Kidney (tissue), 13 donors: ENCODE measurements at regions not wholly inside any gene's neighbourhood (a gene's known extent, or its start where the extent isn't known, plus 50 kb on each side); places are given as distances from the start of the nearest gene placed in this dataset.

Source experiments
- DNase-seq, 5 donors: peaks; one replicate each; pipeline ENCODE4 v3.0.0-alpha.2; 2013 to 2020
- FAIRE-seq: peaks from 2 replicates; lab custom pipeline; 2012; peaks lifted over from hg19 to GRCh38; lab: Jason Lieb, UNC
- H3K27ac ChIP-seq, 2 donors: one replicate each; pipeline ENCODE4 v1.7.0; 2013; ENCODE audit warnings: low read depth in 2 of 2, low read length in 2 of 2, inconsistent platforms in 1 of 2
- H3K27me3 ChIP-seq: one replicate; pipeline ENCODE4 v1.7.1; 2013; ENCODE audit warnings: low read length, inconsistent platforms; ENCODE audit not compliant: control insufficient read depth, insufficient read depth
- H3K36me3 ChIP-seq, 3 donors: one replicate each; pipeline versions ENCODE4 v1.7.0 to v1.7.1; 2013; ENCODE audit warnings: low read length in 3 of 3, control low read depth in 1 of 3, inconsistent platforms in 1 of 3; ENCODE audit not compliant: insufficient read depth in 3 of 3, control insufficient read depth in 2 of 3
- H3K4me1 ChIP-seq, 3 donors: one replicate each; pipeline versions ENCODE4 v1.7.0 to v1.7.1; 2013; ENCODE audit warnings: low read length in 3 of 3, inconsistent platforms in 1 of 3, low read depth in 1 of 3; ENCODE audit not compliant: control insufficient read depth in 2 of 3, insufficient read depth in 2 of 3
- H3K4me3 ChIP-seq, 3 donors: one replicate each; pipeline versions ENCODE4 v1.7.0 to v1.8.1; 2013; ENCODE audit warnings: low read length in 3 of 3, control low read depth in 1 of 3, inconsistent platforms in 1 of 3
- H3K9ac ChIP-seq, 3 donors: one replicate each; pipeline versions ENCODE4 v1.7.0 to v1.7.1; 2013; ENCODE audit warnings: low read length in 3 of 3, control low read depth in 1 of 3, inconsistent platforms in 1 of 3
- H3K9me3 ChIP-seq, 3 donors: one replicate each; pipeline versions ENCODE4 v1.7.0 to v1.7.1; 2013; ENCODE audit warnings: low read length in 3 of 3, control low read depth in 1 of 3, inconsistent platforms in 1 of 3; ENCODE audit not compliant: control insufficient read depth in 2 of 3, insufficient read depth in 1 of 3
- intact Hi-C: fragments of 100-400 bp; cut with DNase I; formaldehyde crosslinking; loops from one replicate; pipeline ENCODE4 v1.11.1; 2022
- TF ChIP-seq, protein P1 (sequence below): IDR thresholded peaks from 3 replicates; pipeline ENCODE4 v1.5.1; 2012; ENCODE audit warnings: mild to moderate bottlenecking, moderate library complexity, borderline replicate concordance; ENCODE audit not compliant: insufficient read depth; ENCODE audit errors: extremely low read depth
- donor health status: control.
- donor health status: control.
- donor health status: control.
- donor health status: control.
- donor health status: control.
- donor health status: DM: yes; HTN: yes; CAD: no.
- donor health status: Normal renal cell carcinoma (clear cell type).

DNA sequence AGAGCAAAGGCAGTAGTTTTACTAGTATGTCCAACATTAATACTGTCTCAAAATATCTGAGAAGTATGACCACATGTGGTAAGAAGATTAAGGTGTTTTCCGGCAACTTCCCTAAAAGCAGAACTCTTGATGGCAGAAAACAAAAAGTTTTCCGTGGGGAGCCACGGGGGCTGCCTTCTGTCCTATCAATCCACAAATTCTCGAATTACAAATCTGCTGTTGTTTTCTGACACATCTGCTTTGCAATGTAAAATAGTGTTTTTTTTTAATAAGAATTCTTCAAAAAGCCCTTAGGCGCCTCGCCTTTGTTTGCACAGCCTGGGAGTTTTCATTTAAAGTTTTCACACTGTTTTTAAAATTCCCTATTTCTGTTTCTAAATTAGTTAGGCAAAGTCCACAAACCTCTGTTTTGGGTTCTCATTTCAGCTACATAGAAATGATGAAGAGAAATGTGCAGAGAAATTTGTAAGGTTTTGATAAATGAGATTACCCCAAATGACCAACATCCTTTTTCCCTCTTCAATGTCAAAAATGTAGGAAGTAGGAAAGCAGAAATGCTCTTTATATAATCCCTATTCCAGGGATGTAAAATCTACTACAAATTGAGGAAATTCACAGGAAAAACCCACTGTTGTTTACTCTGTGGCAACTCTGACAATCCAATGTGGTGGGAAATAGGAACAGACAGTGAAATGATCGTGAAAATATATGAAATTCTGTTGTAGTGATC lies 385.8 kb downstream of the ZEB2 start:
- no peaks in the 10 kb centered on the region for H3K36me3 ChIP-seq
- H3K4me1 ChIP-seq = no peaks in the 10 kb centered on the region
- intact Hi-C loops = no loop called here
- no peaks in the 10 kb centered on the region for H3K27me3 ChIP-seq
- no peak for FAIRE-seq
- no peak overlapping the region for H3K9ac ChIP-seq
- H3K27ac ChIP-seq = no peak overlapping the region
- TF ChIP-seq, protein P1, sequence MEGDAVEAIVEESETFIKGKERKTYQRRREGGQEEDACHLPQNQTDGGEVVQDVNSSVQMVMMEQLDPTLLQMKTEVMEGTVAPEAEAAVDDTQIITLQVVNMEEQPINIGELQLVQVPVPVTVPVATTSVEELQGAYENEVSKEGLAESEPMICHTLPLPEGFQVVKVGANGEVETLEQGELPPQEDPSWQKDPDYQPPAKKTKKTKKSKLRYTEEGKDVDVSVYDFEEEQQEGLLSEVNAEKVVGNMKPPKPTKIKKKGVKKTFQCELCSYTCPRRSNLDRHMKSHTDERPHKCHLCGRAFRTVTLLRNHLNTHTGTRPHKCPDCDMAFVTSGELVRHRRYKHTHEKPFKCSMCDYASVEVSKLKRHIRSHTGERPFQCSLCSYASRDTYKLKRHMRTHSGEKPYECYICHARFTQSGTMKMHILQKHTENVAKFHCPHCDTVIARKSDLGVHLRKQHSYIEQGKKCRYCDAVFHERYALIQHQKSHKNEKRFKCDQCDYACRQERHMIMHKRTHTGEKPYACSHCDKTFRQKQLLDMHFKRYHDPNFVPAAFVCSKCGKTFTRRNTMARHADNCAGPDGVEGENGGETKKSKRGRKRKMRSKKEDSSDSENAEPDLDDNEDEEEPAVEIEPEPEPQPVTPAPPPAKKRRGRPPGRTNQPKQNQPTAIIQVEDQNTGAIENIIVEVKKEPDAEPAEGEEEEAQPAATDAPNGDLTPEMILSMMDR = no peak
- DNase-seq = peak in 1 of 5 donors; percentile 35
- H3K9me3 ChIP-seq = no peaks in the 10 kb centered on the region
- no peak overlapping the region for H3K4me3 ChIP-seq

DNA sequence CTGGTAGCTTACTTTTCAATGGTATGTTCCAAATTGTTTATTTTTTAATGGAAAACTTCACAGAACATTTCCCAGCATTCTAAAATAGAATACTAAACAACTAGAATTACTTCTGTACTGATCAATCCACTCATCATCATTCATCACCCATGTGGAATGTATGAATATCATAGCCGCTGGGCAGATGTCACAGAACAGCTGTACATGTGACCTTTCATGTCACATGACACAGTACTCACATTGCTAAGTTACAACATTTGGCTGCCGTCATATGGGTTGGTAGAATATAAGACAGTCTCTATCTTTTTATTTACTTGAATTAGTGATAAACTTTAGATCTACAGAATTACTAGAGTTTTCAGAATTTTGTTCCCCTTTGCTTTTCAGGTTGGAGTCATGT lies 387.6 kb downstream of the ZEB2 start:
- Histone ChIP-seq H3K27ac (no peak overlapping the region), H3K36me3 (no peaks in the 10 kb centered on the region), H3K9me3 (no peaks in the 10 kb centered on the region), H3K4me3 (no peak overlapping the region), H3K4me1 (no peaks in the 10 kb centered on the region), H3K27me3 (no peaks in the 10 kb centered on the region), H3K9ac (no peak overlapping the region)
- no peak for FAIRE-seq
- intact Hi-C loops = no loop called here
- TF ChIP-seq, protein P1 = no peak
- no peak for DNase-seq

DNA sequence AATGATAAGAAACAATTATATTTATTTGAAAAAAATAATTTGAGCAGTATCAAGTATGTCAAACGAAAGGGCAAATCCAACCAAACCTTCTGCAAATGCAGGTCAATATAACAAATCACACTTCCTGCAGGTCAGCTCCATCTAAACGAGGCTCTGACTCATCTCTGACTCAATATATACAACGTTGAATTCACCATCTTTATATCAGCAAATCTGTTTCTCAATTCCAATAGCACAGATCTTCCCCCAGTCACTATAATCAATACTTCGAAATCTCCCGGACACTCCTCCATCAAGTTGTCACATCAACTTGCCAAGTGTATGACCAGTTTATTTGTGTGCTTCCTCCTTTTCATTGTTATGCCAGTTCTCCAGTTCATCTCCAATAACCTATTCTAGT lies 388.9 kb downstream of the ZEB2 start:
- FAIRE-seq (no peak), DNase-seq (no peak)
- Histone ChIP-seq H3K9ac (no peak overlapping the region), H3K27me3 (no peaks in the 10 kb centered on the region), H3K27ac (no peak overlapping the region), H3K9me3 (no peaks in the 10 kb centered on the region), H3K36me3 (no peaks in the 10 kb centered on the region), H3K4me1 (no peaks in the 10 kb centered on the region), H3K4me3 (no peak overlapping the region)
- TF ChIP-seq, protein P1 = no peak
- intact Hi-C loops = no loop called here

DNA sequence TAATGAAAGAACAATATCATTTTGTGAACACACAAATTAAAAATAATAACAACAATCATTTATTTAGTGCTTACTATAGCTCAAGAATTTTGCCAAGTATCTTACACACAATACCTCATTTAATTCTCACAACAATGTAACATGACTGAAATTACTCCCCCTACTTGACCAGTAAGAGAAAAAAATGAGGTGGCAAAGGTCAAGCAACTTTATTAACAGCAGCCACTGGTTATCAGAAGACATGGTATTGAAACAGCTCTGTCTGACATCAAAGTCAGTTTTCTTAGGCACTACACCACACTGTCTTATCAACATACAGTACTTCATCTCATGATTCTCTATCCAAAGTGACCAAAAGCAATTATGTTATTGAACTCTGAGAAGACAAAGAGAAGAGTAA lies 389.4 kb downstream of the ZEB2 start:
- Histone ChIP-seq H3K9me3 (no peaks in the 10 kb centered on the region), H3K27ac (no peak overlapping the region), H3K36me3 (no peaks in the 10 kb centered on the region), H3K4me3 (no peak overlapping the region), H3K4me1 (no peaks in the 10 kb centered on the region), H3K27me3 (no peaks in the 10 kb centered on the region), H3K9ac (no peak overlapping the region)
- no peak for DNase-seq
- intact Hi-C loops = no loop called here
- TF ChIP-seq, protein P1 = no peak
- FAIRE-seq = no peak
